Pancreas (tissue), 10 donors: ENCODE measurements at regions not wholly inside any gene's neighbourhood (a gene's known extent, or its start where the extent isn't known, plus 50 kb on each side); places are given as distances from the start of the nearest gene placed in this dataset.

Source experiments
- ATAC-seq, 4 donors: fragments of 200-7000 bp; cut with Tn5 transposase; one replicate each; pipeline versions ENCODE4 v1.8.0 to v1.9.1; 2020; ENCODE audit warnings: mild to moderate bottlenecking in 4 of 4, moderate library complexity in 4 of 4
- DNase-seq, 6 donors: peaks; one replicate each; pipeline ENCODE4 v3.0.0-alpha.2; 2020
- FAIRE-seq: peaks from 2 replicates; lab custom pipeline; 2012; peaks lifted over from hg19 to GRCh38; lab: Jason Lieb, UNC
- H3K27ac ChIP-seq, 4 donors: fragments of 200-600 bp; sonication (generic); 1 replicate in 3 of 4; 2 replicates in 1 of 4; pipeline versions ENCODE4 v1.5.0 to v1.8.0; 2020
- H3K27me3 ChIP-seq, 4 donors: fragments of 200-600 bp; one replicate each; pipeline ENCODE4 v1.8.0; 2021
- H3K36me3 ChIP-seq, 3 donors: fragments of 200-600 bp; sonication (generic) in 1 of 3; one replicate each; pipeline versions ENCODE4 v1.5.0 to v1.8.0; 2020 to 2021
- H3K4me1 ChIP-seq, 3 donors: fragments of 200-600 bp; one replicate each; pipeline ENCODE4 v1.8.0; 2021
- H3K4me3 ChIP-seq, 4 donors: fragments of 200-600 bp; sonication (generic) in 2 of 4; one replicate each; pipeline versions ENCODE4 v1.5.0 to v1.8.0; 2020 to 2021
- H3K9me3 ChIP-seq, 4 donors: fragments of 200-600 bp; one replicate each; pipeline ENCODE4 v1.8.0; 2021
- WGBS, 2 donors: extraction: QIAGEN DNeasy Blood & Tissue Kit; methylation state at CpG; one replicate each; pipeline ENCODE4 v1.1.7; 2013; 5-methylcytosine and 5-hydroxymethylcytosine counted together
- intact Hi-C, 3 donors: fragments of 100-400 bp; cut with DNase I; formaldehyde crosslinking; loops; one replicate each; pipeline versions ENCODE4 v1.11.1 to v1.14.2; 2022
- TF ChIP-seq, protein P1 (sequence below), 4 donors: fragments of 200-600 bp; sonication (generic) in 3 of 4; IDR thresholded peaks; one replicate each; pipeline versions ENCODE4 v1.5.0 to v1.8.0; 2021; ENCODE audit warnings: antibody characterized with exemption in 4 of 4
- donor health status: healthy with polysubstance abuse.
- donor health status: DM: no; HTN: no; CAD: no; lungs with moderate emphysema.
- donor health status: DM: no; HTN: no; CAD: no.
- donor health status: control.
- donor health status: control.
- donor health status: Bipolar disorder and iron deficiency.
- donor health status: DM: yes; HTN: yes; CAD: no.
- donor health status: DM: no; HTN: no; CAD: no.
- donor health status: DM: no; HTN: no; CAD: no.
- donor health status: DM: yes; HTN: yes; CAD: no.

DNA sequence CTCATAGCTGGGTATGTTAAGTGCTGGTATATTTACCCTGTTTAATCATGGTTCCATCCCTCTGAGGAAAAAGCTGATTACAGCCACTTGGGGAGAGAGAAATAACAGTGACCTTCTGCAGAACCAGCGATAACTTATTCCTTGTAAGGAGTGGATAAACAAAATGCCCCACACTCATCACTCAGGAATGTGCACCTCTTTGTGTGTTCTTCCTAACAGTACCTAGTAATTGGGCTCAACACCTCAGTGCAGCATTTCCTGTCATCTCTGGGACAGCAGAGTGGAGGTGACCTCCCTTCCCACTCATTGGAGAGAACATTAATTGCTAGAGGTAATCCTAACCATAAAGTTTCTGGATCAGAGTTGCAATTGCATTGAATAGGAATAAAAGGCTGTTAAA lies 112.5 kb upstream of the F3 start:
- Histone ChIP-seq H3K9me3 (no peaks in the 10 kb centered on the region), H3K27me3 (no peaks in the 10 kb centered on the region), H3K36me3 (no peaks in the 10 kb centered on the region), H3K4me1 (peaks cover 23 to 34% (median 28%) of the 10 kb centered on the region in 3 donors), H3K27ac (peak overlapping the region in 2 of 4 donors; percentile 56 to 64), H3K4me3 (no peak overlapping the region)
- 19 to 32% methylated on average over 1 of the region's 1 CpG for WGBS, 2 donors
- TF ChIP-seq, protein P1, sequence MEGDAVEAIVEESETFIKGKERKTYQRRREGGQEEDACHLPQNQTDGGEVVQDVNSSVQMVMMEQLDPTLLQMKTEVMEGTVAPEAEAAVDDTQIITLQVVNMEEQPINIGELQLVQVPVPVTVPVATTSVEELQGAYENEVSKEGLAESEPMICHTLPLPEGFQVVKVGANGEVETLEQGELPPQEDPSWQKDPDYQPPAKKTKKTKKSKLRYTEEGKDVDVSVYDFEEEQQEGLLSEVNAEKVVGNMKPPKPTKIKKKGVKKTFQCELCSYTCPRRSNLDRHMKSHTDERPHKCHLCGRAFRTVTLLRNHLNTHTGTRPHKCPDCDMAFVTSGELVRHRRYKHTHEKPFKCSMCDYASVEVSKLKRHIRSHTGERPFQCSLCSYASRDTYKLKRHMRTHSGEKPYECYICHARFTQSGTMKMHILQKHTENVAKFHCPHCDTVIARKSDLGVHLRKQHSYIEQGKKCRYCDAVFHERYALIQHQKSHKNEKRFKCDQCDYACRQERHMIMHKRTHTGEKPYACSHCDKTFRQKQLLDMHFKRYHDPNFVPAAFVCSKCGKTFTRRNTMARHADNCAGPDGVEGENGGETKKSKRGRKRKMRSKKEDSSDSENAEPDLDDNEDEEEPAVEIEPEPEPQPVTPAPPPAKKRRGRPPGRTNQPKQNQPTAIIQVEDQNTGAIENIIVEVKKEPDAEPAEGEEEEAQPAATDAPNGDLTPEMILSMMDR (IDR thresholded peaks at IDR 0.05) = no peak
- DNase-seq = no peak
- peak in 3 of 4 donors; percentile 33 to 70 (median 67) for ATAC-seq
- intact Hi-C loops = no loop called here
- FAIRE-seq = no peak

DNA sequence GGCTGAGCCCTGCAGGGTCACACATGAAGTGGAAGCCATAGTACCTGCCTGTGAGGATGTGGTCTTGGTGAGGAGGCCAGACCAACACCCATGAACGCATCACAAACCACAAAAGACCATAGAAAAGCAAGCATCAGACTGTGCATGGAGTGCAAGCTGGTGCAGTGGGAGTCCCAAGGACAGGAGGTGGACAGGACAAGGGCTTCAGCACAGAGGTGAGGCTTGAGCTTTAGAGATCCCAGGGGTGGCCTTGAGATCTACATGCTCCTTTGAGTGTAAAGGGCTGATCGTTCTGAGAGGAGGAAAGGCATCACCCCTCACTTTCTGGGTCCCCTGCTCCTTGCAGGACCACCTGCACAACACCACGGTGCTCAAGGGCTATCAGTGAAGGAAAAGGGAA lies 111.9 kb upstream of the F3 start:
- intact Hi-C loops = no loop called here
- 70 to 73% methylated on average over 3 of the region's 3 CpGs for WGBS, 2 donors
- FAIRE-seq (no peak), ATAC-seq (peak in 1 of 4 donors; percentile 7), DNase-seq (no peak)
- Histone ChIP-seq H3K27ac (peak overlapping the region in 2 of 4 donors; percentile 56 to 64), H3K36me3 (no peaks in the 10 kb centered on the region), H3K4me1 (peaks cover 20 to 36% (median 24%) of the 10 kb centered on the region in 3 donors), H3K4me3 (no peak overlapping the region), H3K27me3 (no peaks in the 10 kb centered on the region), H3K9me3 (no peaks in the 10 kb centered on the region)
- TF ChIP-seq, protein P1 (IDR thresholded peaks at IDR 0.05) = no peak

DNA sequence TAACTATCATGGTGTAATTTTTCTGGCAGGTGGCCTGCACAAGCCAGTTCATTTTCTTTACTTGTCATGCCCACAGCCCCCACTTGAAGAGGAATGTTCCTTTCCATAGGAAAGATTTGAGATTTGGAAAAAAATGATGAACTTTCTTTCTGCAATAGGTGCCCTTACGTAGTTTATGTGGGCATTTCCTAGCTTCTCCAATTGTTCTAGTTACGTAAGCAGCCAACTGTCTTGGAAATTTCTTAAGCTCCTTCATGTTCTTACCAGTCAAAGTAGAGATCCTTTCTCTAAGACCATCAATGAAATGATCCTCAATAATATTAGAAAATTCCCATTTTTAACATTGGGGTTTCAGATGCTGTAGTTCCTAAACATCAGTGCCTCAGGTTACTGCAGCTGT lies 109.5 kb upstream of the F3 start:
- Histone ChIP-seq H3K4me3 (no peak overlapping the region), H3K36me3 (no peaks in the 10 kb centered on the region), H3K4me1 (peaks cover 19 to 38% (median 23%) of the 10 kb centered on the region in 3 donors), H3K27me3 (no peaks in the 10 kb centered on the region), H3K27ac (no peak overlapping the region), H3K9me3 (no peaks in the 10 kb centered on the region)
- no peak for FAIRE-seq
- intact Hi-C loops = no loop called here
- no peak for ATAC-seq
- WGBS, 2 donors = 95 to 97% methylated on average over 2 of the region's 2 CpGs
- no peak for DNase-seq
- TF ChIP-seq, protein P1 (IDR thresholded peaks at IDR 0.05) = no peak

DNA sequence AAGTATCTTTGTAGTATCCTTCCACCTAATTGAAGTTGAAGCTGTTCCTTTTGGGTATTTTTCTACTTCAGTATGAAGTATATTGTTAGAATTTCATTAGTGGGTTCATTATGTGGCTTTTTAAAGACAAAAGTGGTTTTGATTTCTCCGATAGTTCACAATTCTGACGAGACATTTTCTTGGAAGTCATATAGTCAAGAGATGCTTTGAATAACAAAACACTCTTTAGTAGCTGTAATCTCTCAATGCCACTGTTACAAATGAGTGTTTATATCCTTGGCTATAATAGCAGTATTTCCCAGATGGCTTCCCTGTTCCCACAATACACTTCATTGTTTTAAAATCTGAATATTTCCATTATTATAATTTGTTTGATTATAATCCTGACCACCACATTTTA lies 108.7 kb upstream of the F3 start:
- no peak for DNase-seq
- TF ChIP-seq, protein P1 (IDR thresholded peaks at IDR 0.05) = no peak
- H3K4me1 ChIP-seq = peaks cover 19 to 38% (median 23%) of the 10 kb centered on the region in 3 donors
- H3K9me3 ChIP-seq = no peaks in the 10 kb centered on the region
- 87 to 93% methylated on average over 2 of the region's 2 CpGs for WGBS, 2 donors
- no peak overlapping the region for H3K27ac ChIP-seq
- no peaks in the 10 kb centered on the region for H3K36me3 ChIP-seq
- ATAC-seq = no peak
- FAIRE-seq = no peak
- intact Hi-C loops = no loop called here
- no peak overlapping the region for H3K4me3 ChIP-seq
- no peaks in the 10 kb centered on the region for H3K27me3 ChIP-seq

DNA sequence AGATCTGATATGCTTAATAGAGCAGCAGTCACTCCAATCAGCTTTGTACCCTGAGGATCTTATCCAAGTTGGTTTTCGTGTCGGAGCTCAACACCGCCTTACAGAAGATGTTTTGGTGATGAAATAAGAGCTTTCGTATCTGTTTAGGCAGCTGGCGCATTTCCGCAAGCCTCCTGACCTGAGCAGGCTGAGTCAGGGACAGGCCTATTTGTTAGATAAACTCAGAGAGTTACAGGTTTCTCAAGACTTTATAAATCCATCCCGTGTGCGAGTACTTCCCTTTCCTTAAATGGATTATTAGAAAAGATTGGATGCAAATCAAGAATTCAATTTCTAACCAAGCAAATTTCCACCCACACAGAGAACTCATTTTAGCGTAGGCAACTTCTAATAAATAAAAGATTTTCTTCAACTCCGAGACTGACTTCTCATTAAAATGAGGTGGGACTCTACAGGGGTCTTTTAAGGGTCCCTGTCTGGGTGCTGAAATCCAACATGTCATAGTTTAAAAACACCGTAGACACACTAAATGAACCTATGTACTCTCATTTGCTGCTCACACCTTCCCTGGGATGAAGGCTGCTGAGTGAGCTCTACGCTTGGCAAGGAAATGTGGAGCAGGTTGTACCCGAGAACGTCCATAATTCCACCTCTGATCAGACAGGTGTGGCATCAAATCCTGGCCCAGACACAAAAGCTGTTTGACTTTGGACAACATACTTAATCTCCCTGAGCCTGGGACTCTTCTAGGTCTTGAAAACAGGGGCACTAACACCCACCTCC lies 106.9 kb upstream of the F3 start:
- H3K9me3 ChIP-seq = no peaks in the 10 kb centered on the region
- DNase-seq (peak in 5 of 6 donors; percentile 78 to 87 (median 82)), ATAC-seq (peak; percentile 93 to 96 (median 94)), FAIRE-seq (peak; percentile 51)
- intact Hi-C loops = loop anchor here in 1 of 3 donors (10.0 kb wide), 2 partner anchors 104 to 126 kb away; partner anchors contain the start of gene F3
- H3K36me3 ChIP-seq = no peaks in the 10 kb centered on the region
- H3K27ac ChIP-seq = peak overlapping the region; percentile 4 to 83 (median 47)
- WGBS, 2 donors = 34 to 42% methylated on average over 14 of the region's 14 CpGs
- no peak overlapping the region for H3K4me3 ChIP-seq
- H3K4me1 ChIP-seq = peaks cover 2 to 20% (median 9%) of the 10 kb centered on the region in 3 donors
- no peaks in the 10 kb centered on the region for H3K27me3 ChIP-seq
- TF ChIP-seq, protein P1 (IDR thresholded peaks at IDR 0.05) = no peak
